GM18498 (cell line): ENCODE measurements at regions not wholly inside any gene's neighbourhood (a gene's known extent, or its start where the extent isn't known, plus 50 kb on each side); places are given as distances from the start of the nearest gene placed in this dataset.
"Not testable (repeated sequence)": the region's sequence is repeated elsewhere in the genome, so short reads cannot be mapped to it uniquely, and the experiment has no call there.

Experiments
- ATAC-seq: cut with Tn5 transposase; IDR thresholded peaks from one replicate; pipeline ENCODE4 v1.9.1; 2021; ENCODE audit warnings: mild to moderate bottlenecking, moderate library complexity; ENCODE audit not compliant: unreplicated experiment

DNA sequence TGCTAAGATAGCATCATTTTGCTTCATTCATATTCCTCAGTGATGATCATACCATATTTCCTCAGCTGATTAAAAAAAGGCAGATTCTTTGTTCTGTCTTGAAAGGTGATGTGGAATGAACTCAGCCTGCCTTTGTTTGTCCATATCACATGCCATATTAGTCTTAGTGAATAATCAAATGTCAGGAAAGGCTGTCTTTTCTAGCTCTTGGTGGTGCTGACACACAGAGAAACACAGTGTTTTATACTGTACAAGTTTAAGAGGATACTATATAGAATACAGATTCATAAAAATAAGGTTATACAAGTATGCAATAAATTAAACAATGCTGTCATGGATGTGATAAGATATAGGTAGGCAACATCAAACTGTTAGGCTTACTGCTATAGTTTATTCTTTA is 97.1 kb upstream of the FAM98A start:
- no peak for ATAC-seq

GRCh38 chr2:33694904-33695303 is 95.8 kb upstream of the FAM98A start:
- ATAC-seq = no peak

DNA sequence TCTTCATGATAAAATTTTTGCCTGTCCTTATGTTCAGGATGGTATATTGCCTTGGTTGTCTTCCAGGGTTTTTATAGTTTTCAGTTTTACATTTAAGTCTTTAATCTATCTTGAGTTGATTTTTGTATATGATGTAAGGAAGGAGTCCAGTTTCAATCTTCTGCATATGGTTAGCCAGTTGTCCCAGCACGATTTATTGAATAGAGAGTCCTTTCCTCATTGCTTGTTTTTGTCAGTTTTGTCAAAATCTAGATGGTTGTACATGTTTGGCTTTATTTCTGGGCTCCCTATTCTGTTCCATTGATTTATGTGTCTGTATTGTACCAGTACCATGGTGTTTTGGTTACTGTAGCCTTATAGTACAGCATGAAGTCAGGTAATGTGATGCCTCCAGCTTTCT is 91.6 kb upstream of the FAM98A start:
- ATAC-seq = not testable (repeated sequence)

DNA sequence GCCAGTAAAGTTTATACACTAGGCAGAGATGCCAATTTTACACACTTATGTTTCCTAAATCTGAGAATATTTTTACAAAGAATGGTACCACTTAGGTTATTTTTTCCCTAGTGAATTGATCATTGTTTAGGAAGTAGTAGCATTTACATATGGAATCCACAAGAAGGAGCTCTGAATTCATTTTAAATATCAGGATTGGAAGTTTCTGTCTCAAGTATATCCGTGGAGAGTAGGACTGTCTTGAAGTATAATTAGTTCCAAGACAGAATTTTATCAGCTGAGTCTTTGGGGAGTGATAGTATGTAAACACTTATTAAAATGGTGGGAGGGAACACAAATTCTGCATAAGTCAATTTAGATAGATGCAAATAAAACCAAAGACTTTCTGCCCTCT is 82.3 kb upstream of the FAM98A start:
- no peak for ATAC-seq

DNA sequence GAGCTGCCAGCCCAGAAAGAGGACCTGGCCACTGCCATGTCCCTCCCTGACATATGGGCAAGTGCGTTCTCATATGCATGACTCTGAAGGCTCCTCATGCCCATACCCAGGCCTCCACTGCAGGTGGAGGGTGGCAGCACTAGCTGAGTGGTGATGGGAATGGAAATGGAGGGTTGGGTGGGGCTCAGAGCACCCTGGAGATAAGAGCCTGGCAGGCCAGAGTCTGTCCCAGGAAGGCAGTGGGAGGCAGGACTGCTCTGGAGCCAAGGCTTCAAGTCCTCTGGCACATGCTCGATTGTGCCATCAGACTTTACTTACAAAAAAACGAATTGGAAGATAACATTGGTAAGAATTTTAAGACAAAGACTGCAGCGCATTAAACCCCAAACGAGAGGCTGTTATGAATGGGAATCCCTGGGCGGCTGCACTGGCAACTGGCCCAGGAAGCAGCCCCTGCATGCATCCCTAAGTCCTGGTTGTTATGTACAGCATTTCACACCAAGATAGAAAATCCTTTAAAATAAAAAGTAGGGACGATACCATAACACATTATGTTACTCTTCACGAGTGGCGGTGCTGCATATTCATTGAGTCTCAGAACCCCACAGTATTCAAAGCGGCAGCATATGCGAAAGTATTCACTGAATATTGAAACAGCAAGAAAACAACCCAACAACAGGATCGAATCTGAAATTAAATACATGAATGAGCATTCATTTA is 81.7 kb upstream of the FAM98A start:
- ATAC-seq = no peak

DNA sequence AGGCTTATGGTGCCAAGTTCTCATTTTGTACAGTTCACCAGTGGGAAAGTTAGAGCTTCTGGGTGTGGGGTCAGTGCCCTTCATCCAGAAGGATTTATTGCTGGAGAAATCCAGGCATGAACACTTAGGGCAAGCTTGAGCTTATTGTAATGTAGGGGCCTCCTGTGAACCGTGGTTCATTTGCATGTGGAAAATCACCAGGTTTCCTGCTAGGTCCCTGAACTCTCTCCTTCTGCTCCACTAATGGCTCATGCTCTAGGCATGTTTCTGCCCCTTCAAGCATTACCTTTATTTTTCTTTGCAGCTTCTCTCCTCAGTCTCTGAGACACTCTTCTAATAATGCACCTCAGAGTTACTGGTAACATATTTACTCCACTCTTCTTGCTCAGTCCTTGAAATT is 79.3 kb upstream of the FAM98A start:
- no peak for ATAC-seq

DNA sequence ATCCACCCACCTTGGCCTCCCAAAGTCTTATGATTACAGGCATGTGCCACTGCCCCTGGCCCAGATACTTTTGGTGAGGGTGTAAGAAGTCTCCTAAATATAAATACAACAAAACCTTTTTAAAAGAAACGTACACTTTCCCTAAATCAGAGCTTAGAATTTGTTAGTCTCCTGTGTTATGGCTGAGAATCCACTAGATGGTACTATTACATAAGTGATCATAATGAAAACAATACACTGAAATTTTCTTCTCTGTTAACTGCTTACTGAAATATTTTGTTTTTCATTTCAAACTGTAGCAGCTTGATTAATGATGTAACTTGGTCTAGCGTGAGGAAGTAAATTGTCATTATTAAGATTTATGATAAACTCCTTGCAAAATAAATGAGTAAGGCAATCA is 74.8 kb upstream of the FAM98A start:
- ATAC-seq = no peak

GRCh38 chr2:33672896-33673295 is 73.8 kb upstream of the FAM98A start:
- no peak for ATAC-seq

GRCh38 chr2:33672389-33672788 is 73.3 kb upstream of the FAM98A start:
- no peak for ATAC-seq

DNA sequence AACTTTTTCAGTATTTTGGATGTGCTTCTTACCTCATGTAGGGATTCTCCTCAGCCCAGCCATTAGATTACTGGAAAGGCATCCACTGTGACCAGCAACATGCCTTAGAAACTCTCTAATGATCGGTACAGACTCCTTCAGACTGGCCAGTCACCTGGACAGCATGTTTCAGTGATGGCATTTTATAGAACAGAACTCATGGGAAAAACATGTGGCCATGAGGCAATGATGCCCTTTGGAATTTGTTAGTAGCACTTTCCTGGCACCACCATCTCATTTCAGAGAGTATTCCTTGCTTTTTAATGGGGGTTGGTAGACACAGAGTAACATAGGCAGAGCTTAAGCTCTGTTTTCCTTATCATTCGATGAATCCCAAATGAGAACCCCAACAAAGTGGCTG is 72.1 kb upstream of the FAM98A start:
- no peak for ATAC-seq

DNA sequence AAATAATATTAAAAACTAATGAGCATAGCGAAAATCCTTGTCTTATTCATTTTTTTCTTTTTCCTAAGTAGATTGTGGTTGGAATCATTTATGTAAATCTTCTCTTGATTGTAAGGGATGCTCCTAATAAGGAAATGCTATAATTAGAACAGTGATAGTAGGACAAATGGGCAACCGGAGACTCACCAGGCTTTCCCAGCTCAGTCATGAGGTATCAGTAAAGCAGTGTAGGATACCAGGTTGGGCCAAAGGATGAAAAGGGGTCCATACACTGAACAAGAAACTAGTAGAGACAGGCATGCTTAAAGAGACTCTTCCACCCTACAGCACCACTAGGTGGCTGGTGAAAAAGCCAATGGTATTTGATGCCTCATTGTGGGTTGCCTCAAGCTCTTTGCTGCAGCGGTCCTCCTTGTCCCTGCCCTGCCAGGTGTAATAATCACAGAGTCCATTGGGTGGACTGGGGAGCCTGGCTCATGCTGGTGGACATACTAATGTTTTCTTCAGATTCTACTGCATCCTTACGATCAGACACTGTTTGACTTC is 71.4 kb upstream of the FAM98A start:
- ATAC-seq = no peak

DNA sequence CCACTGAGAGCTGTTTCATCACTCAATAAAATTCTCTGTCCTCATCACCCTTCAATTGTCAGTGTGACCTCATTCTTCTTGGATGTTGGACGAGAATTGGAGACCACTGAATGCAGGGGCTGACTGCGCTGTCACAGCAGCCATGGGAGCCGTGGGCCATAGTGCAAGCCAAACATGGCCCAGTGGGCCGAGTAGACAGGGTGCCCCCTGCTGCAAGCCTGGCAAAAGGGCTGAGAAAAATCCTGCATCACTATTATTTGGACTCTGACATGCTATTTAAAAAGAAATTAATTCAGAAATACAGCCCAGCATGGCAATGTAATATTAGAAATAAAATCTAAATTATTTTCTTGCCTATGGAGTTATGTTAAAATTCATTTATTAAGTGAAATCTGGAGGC is 67.8 kb upstream of the FAM98A start:
- no peak for ATAC-seq

DNA sequence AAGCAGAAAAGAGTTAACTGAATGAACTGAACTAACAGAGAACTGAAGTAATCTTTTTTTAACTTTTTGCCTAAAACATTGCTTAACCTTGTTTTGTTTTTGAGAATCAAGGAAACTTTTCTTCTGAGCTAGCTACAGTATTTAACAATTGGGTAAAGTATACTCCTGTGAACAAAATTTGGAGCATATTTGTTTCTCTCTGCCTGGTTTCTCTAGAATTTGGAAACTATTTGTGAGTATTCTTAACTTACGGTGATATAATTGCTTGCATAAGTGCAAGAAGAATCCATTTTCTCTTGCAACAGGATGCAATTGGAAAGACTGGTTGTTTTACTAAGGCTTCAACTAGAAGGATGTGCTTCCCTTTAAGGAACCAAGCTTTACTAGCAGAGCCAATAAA is 65.9 kb upstream of the FAM98A start:
- no peak for ATAC-seq

DNA sequence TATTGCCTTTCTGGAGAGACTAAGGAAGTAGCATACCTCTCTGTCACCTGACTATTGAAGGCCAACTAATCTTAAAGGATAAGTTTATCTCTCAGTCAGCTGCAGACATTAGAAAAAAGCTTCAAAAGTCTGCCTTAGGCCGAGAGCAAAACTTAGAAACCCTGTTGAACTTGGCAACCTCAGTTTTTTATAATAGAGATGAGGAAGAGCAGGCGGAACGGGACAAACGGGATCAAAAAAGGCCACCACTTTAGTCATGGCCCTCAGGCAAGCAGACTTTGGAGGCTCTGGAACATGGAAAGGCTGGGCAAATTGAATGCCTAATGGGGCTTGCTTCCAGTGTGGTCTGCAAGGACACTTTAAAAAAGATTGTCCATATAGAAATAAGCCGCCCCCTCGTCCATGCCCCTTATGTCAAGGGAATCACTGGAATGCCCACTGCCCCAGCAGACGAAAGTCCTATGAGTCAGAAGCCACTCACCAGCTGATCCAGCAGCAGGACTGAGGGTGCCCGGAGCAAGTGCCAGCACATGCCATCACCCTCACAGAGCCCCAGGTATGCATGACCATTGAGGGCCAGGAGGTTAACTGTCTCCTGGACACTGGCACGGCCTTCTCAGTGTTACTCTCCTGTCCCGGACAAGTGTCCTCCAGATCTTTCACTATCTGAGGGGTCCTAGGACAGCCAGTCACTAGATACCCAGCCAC is 61.5 kb upstream of the FAM98A start:
- ATAC-seq = no peak

DNA sequence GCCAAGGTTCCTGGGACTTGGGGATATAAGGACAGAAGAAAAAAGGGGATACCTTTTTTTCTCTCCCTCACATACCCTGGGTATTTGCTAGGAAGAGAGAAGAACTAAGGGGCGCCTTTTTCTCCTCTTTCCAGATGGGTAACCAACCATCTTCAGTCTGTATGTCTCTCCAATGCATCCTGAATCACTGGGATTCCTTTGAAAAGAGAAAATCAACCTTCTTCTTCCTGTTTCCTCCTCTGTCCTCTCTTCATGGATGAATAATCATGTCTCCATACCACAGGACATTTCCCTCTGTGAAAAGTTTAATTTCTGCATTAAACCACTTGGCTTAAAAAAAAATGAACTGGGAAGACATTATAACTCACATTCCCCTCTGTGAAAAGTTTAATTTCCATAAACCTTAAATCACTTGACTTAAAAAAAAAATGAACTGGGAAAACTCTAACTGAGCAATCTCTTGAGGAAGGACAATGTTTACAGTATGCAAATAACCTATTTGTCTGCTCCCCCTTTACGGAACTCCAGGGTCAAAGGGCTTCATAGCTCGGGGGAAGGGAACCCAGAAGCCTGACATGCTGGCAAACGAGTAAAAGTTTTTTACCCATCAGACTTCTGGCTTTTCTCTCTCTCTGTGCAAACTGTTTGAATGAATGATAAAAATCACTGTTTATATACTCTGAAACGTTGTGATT is 56.7 kb upstream of the FAM98A start:
- no peak for ATAC-seq

GRCh38 chr2:33652830-33653229 is 53.7 kb upstream of the FAM98A start:
- no peak for ATAC-seq

DNA sequence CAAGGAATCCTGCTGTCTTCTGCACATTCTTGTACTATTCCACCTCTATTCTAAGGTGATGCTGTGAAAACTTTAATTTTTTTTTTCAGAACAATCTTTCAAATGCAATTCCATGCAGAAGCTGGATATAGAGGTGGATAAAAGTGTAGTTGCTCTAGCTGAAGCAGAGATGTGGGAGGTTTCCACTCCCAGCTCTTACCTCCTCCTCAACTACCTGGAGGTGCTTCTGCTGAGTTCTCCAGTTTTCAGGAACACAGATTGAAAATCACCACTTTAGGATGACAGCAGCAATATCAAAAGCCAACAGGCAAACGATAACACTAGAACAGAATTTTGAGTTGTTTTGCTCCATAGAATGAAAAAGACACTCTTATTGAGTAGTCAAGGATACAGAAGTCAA is 51.1 kb upstream of the FAM98A start:
- no peak for ATAC-seq
